ENCODE measurements at regions not wholly inside any gene's neighbourhood (a gene's known extent, or its start where the extent isn't known, plus 50 kb on each side); places are given as distances from the start of the nearest gene placed in this dataset.

DNA sequence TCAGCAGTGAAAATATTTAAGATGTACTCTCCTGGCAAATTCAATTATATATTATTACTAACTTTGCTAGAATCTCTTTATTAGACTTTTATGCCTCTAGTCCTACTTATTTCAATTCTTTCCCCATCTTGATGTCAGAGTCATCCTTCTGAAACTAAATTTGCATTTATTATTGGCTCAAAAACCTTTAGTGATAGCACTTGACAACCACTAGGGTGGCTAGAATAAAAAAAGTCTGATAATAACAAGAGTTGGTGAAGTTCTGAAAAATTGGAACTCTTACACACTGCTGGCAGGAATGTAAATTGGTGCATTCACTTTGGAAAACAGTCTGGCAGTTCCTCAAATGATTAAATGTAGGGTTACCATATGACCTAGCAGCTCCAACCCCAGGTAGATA lies 73.8 kb downstream of the LSMEM1 start:
- TF ChIP-seq, protein P1, sequence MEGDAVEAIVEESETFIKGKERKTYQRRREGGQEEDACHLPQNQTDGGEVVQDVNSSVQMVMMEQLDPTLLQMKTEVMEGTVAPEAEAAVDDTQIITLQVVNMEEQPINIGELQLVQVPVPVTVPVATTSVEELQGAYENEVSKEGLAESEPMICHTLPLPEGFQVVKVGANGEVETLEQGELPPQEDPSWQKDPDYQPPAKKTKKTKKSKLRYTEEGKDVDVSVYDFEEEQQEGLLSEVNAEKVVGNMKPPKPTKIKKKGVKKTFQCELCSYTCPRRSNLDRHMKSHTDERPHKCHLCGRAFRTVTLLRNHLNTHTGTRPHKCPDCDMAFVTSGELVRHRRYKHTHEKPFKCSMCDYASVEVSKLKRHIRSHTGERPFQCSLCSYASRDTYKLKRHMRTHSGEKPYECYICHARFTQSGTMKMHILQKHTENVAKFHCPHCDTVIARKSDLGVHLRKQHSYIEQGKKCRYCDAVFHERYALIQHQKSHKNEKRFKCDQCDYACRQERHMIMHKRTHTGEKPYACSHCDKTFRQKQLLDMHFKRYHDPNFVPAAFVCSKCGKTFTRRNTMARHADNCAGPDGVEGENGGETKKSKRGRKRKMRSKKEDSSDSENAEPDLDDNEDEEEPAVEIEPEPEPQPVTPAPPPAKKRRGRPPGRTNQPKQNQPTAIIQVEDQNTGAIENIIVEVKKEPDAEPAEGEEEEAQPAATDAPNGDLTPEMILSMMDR (conservative IDR thresholded peaks at IDR 0.05; ENCODE audit: low read depth, low read length) = peak; percentile 32; the same call in 1 of the 2 replicates
- TF ChIP-seq EZH2 (IDR thresholded peaks at IDR 0.05; ENCODE audit: low read length, unreplicated experiment) = no peak
- no peak for TF ChIP-seq EZH2phosphoT487 (IDR thresholded peaks at IDR 0.05; ENCODE audit: borderline replicate concordance, low read length)

All from PC-3 (cell line).